T-cell (primary cell): ENCODE measurements at regions not wholly inside any gene's neighbourhood (a gene's known extent, or its start where the extent isn't known, plus 50 kb on each side); places are given as distances from the start of the nearest gene placed in this dataset.

Experiments
- ATAC-seq, 4 experiments: fragments of 200-7000 bp in 3 of 4; fragments of 150-1000 bp in 1 of 4; cut with Tn5 transposase; replicated peaks in 1 of 4; 1 replicate in 3 of 4; 2 replicates in 1 of 4; pipeline ENCODE4 v1.10.0; 2021; ENCODE audit warnings: moderate library complexity in 3 of 4, mild to moderate bottlenecking in 2 of 4, moderate number of reproducible peaks in 1 of 4
- CTCF ChIA-PET, 2 donors: fragments of 300-600 bp; sonication (Branson Sonifier 250); formaldehyde crosslinking; loops; one replicate each; lab custom pipeline; 2022; ENCODE audit warnings: antibody characterized with exemption in 2 of 2; lab: Charles Lee
- POLR2A ChIA-PET, 2 donors: fragments of 300-600 bp; sonication (Branson Sonifier 250); formaldehyde crosslinking; loops; one replicate each; lab custom pipeline; 2022; ENCODE audit warnings: antibody characterized with exemption in 2 of 2; lab: Charles Lee
- DNase-seq, 35 experiments: peaks; one replicate each; pipeline versions ENCODE4 v3.0.0 to v3.0.0-alpha.2; 2013 to 2023
- H3K27ac ChIP-seq: one replicate; pipeline ENCODE4 v1.5.1; 2013; ENCODE audit warnings: low read length
- H3K27me3 ChIP-seq, 2 experiments: replicated peaks in 1 of 2; 1 replicate in 1 of 2; 2 replicates in 1 of 2; pipeline versions ENCODE4 v1.6.1 to v1.7.0; 2013; ENCODE audit warnings: low read length in 1 of 2, mixed read lengths in 1 of 2; ENCODE audit not compliant: control insufficient read depth in 2 of 2, insufficient read depth in 2 of 2; ENCODE audit errors: extremely low read depth in 1 of 2
- H3K36me3 ChIP-seq, 2 donors: 1 replicate in 1 of 2; 2 replicates in 1 of 2; pipeline versions ENCODE4 v1.6.1 to v1.7.0; 2013; ENCODE audit warnings: low read length in 1 of 2; ENCODE audit not compliant: control insufficient read depth in 2 of 2, insufficient read depth in 1 of 2; ENCODE audit errors: extremely low read depth in 1 of 2
- H3K4me1 ChIP-seq, 2 experiments: 1 replicate in 1 of 2; 2 replicates in 1 of 2; pipeline versions ENCODE4 v1.6.1 to v1.7.0; 2013; ENCODE audit warnings: low read length in 2 of 2, mixed read lengths in 1 of 2; ENCODE audit not compliant: insufficient read depth in 2 of 2, control insufficient read depth in 1 of 2; ENCODE audit errors: extremely low read depth in 1 of 2
- H3K4me3 ChIP-seq, 2 donors: 1 replicate in 1 of 2; 2 replicates in 1 of 2; pipeline versions ENCODE4 v1.5.1 to v1.7.0; 2013; ENCODE audit warnings: mild to moderate bottlenecking in 2 of 2, low read length in 1 of 2, moderate library complexity in 1 of 2; ENCODE audit not compliant: control insufficient read depth in 1 of 2; ENCODE audit errors: extremely low read depth in 1 of 2
- H3K9me3 ChIP-seq: 2 replicates; pipeline ENCODE4 v1.7.0; 2013
- H3K27ac Mint-ChIP-seq, 2 donors: one replicate each; pipeline ENCODE4 v1.8.0; 2020 to 2021; ENCODE audit warnings: mild to moderate bottlenecking in 2 of 2, mixed read lengths in 2 of 2
- H3K27me3 Mint-ChIP-seq, 2 donors: one replicate each; pipeline ENCODE4 v1.8.0; 2021 to 2022; ENCODE audit warnings: mixed read lengths in 2 of 2
- H3K36me3 Mint-ChIP-seq: one replicate; pipeline ENCODE4 v1.8.0; 2021; ENCODE audit warnings: mixed read lengths
- H3K4me1 Mint-ChIP-seq, 3 donors: one replicate each; pipeline ENCODE4 v1.8.0; 2020 to 2022; ENCODE audit warnings: mixed read lengths in 3 of 3, mild to moderate bottlenecking in 1 of 3
- H3K4me3 Mint-ChIP-seq, 3 donors: one replicate each; pipeline ENCODE4 v1.8.0; 2020 to 2022; ENCODE audit warnings: mild to moderate bottlenecking in 3 of 3, mixed read lengths in 3 of 3, moderate library complexity in 3 of 3
- H3K9me3 Mint-ChIP-seq, 3 donors: one replicate each; pipeline ENCODE4 v1.8.0; 2020 to 2022; ENCODE audit warnings: mixed read lengths in 3 of 3
- WGBS: methylation state at CpG from one replicate; pipeline ENCODE4 v1.1.5; 2013; ENCODE audit warnings: missing lambda C conversion rate; ENCODE audit not compliant: insufficient coverage; 5-methylcytosine and 5-hydroxymethylcytosine counted together

GRCh38 chr5:2879701-2880100 is 128.2 kb upstream of the IRX2 start:
- Mint-ChIP-seq H3K36me3 (no peaks in the 10 kb centered on the region), H3K4me3 (no peak overlapping the region), H3K9me3 (peaks cover 8 to 39% (median 31%) of the 10 kb centered on the region in 3 donors), H3K27me3 (no peaks in the 10 kb centered on the region), H3K27ac (no peak overlapping the region), H3K4me1 (no peaks in the 10 kb centered on the region)
- no peak overlapping the region for H3K4me3 ChIP-seq
- H3K4me1 ChIP-seq = no peaks in the 10 kb centered on the region
- DNase-seq = no peak
- H3K36me3 ChIP-seq = no peaks in the 10 kb centered on the region
- no peaks in the 10 kb centered on the region for H3K27me3 ChIP-seq
- H3K9me3 ChIP-seq = no peaks in the 10 kb centered on the region
- CTCF ChIA-PET = no interaction called here
- no CpG with 5 or more reads among the region's 1 CpG for WGBS
- no peak overlapping the region for H3K27ac ChIP-seq
- POLR2A ChIA-PET = no interaction called here
- ATAC-seq = no peak

GRCh38 chr5:2877522-2877921 is 126.0 kb upstream of the IRX2 start:
- H3K4me1 Mint-ChIP-seq = no peaks in the 10 kb centered on the region
- H3K4me3 Mint-ChIP-seq = no peak overlapping the region
- H3K9me3 Mint-ChIP-seq = peaks cover 8 to 36% (median 26%) of the 10 kb centered on the region in 3 donors
- no peak overlapping the region for H3K27ac ChIP-seq
- DNase-seq (no peak), ATAC-seq (no peak)
- H3K4me1 ChIP-seq = no peaks in the 10 kb centered on the region
- H3K27me3 Mint-ChIP-seq = no peaks in the 10 kb centered on the region
- H3K27me3 ChIP-seq = no peaks in the 10 kb centered on the region
- CTCF ChIA-PET = no interaction called here
- no peaks in the 10 kb centered on the region for H3K9me3 ChIP-seq
- no peaks in the 10 kb centered on the region for H3K36me3 ChIP-seq
- H3K4me3 ChIP-seq = no peak overlapping the region
- H3K27ac Mint-ChIP-seq = no peak overlapping the region
- no peaks in the 10 kb centered on the region for H3K36me3 Mint-ChIP-seq
- WGBS = 87% methylated on average over 4 of the region's 5 CpGs
- POLR2A ChIA-PET = no interaction called here

GRCh38 chr5:2876183-2876582 is 124.7 kb upstream of the IRX2 start:
- 50% methylated on average over 3 of the region's 6 CpGs for WGBS
- ATAC-seq = no peak
- Histone ChIP-seq H3K9me3 (no peaks in the 10 kb centered on the region), H3K27ac (no peak overlapping the region), H3K36me3 (no peaks in the 10 kb centered on the region), H3K27me3 (no peaks in the 10 kb centered on the region), H3K4me1 (no peaks in the 10 kb centered on the region), H3K4me3 (no peak overlapping the region)
- no peaks in the 10 kb centered on the region for H3K36me3 Mint-ChIP-seq
- POLR2A ChIA-PET = no interaction called here
- CTCF ChIA-PET = no interaction called here
- no peaks in the 10 kb centered on the region for H3K4me1 Mint-ChIP-seq
- no peaks in the 10 kb centered on the region for H3K27me3 Mint-ChIP-seq
- no peak overlapping the region for H3K27ac Mint-ChIP-seq
- no peak overlapping the region for H3K4me3 Mint-ChIP-seq
- no peak for DNase-seq
- peaks cover 8 to 31% (median 19%) of the 10 kb centered on the region in 3 donors for H3K9me3 Mint-ChIP-seq

GRCh38 chr5:2874099-2874498 is 122.6 kb upstream of the IRX2 start:
- no peak overlapping the region for H3K27ac Mint-ChIP-seq
- Histone ChIP-seq H3K36me3 (no peaks in the 10 kb centered on the region), H3K9me3 (no peaks in the 10 kb centered on the region), H3K27ac (no peak overlapping the region), H3K27me3 (no peaks in the 10 kb centered on the region), H3K4me3 (no peak overlapping the region), H3K4me1 (no peaks in the 10 kb centered on the region)
- ATAC-seq (no peak), DNase-seq (no peak)
- no peaks in the 10 kb centered on the region for H3K27me3 Mint-ChIP-seq
- peaks cover 2 to 17% (median 10%) of the 10 kb centered on the region in 3 donors for H3K9me3 Mint-ChIP-seq
- ChIA-PET POLR2A (no interaction called here), CTCF (no interaction called here)
- H3K4me3 Mint-ChIP-seq = no peak overlapping the region
- H3K36me3 Mint-ChIP-seq = no peaks in the 10 kb centered on the region
- H3K4me1 Mint-ChIP-seq = no peaks in the 10 kb centered on the region
- 76% methylated on average over 3 of the region's 6 CpGs for WGBS

GRCh38 chr5:2872676-2873075 is 121.2 kb upstream of the IRX2 start:
- no peaks in the 10 kb centered on the region for H3K27me3 Mint-ChIP-seq
- H3K27ac Mint-ChIP-seq = no peak overlapping the region
- Histone ChIP-seq H3K4me1 (no peaks in the 10 kb centered on the region), H3K27me3 (no peaks in the 10 kb centered on the region), H3K27ac (no peak overlapping the region), H3K4me3 (no peak overlapping the region), H3K9me3 (no peaks in the 10 kb centered on the region), H3K36me3 (no peaks in the 10 kb centered on the region)
- H3K36me3 Mint-ChIP-seq = no peaks in the 10 kb centered on the region
- WGBS = 95% methylated on average over 6 of the region's 8 CpGs
- no peaks in the 10 kb centered on the region for H3K4me1 Mint-ChIP-seq
- peaks cover 2 to 6% (median 5%) of the 10 kb centered on the region in 3 donors for H3K9me3 Mint-ChIP-seq
- no peak for DNase-seq
- ChIA-PET POLR2A (no interaction called here), CTCF (no interaction called here)
- H3K4me3 Mint-ChIP-seq = no peak overlapping the region
- no peak for ATAC-seq

GRCh38 chr5:2871282-2871681 is 119.8 kb upstream of the IRX2 start:
- ATAC-seq (no peak), DNase-seq (no peak)
- H3K36me3 Mint-ChIP-seq = no peaks in the 10 kb centered on the region
- no peak overlapping the region for H3K4me3 Mint-ChIP-seq
- H3K27ac Mint-ChIP-seq = no peak overlapping the region
- H3K27me3 ChIP-seq = no peaks in the 10 kb centered on the region
- H3K4me1 ChIP-seq = no peaks in the 10 kb centered on the region
- H3K27ac ChIP-seq = no peak overlapping the region
- CTCF ChIA-PET = no interaction called here
- H3K36me3 ChIP-seq = no peaks in the 10 kb centered on the region
- H3K4me3 ChIP-seq = no peak overlapping the region
- POLR2A ChIA-PET = no interaction called here
- H3K9me3 ChIP-seq = no peaks in the 10 kb centered on the region
- H3K27me3 Mint-ChIP-seq = no peaks in the 10 kb centered on the region
- no CpG with 5 or more reads among the region's 2 CpGs for WGBS
- no peaks in the 10 kb centered on the region for H3K4me1 Mint-ChIP-seq
- peaks cover 2 to 5% (median 4%) of the 10 kb centered on the region in 3 donors for H3K9me3 Mint-ChIP-seq

GRCh38 chr5:2869471-2869870 is 118.0 kb upstream of the IRX2 start:
- H3K36me3 Mint-ChIP-seq = no peaks in the 10 kb centered on the region
- H3K4me3 Mint-ChIP-seq = no peak overlapping the region
- Histone ChIP-seq H3K36me3 (no peaks in the 10 kb centered on the region), H3K9me3 (no peaks in the 10 kb centered on the region), H3K4me3 (no peak overlapping the region), H3K27me3 (no peaks in the 10 kb centered on the region), H3K27ac (no peak overlapping the region), H3K4me1 (no peaks in the 10 kb centered on the region)
- DNase-seq (no peak), ATAC-seq (no peak)
- WGBS = 100% methylated on average over 3 of the region's 6 CpGs
- no peaks in the 10 kb centered on the region for H3K4me1 Mint-ChIP-seq
- CTCF ChIA-PET = no interaction called here
- no peak overlapping the region for H3K27ac Mint-ChIP-seq
- H3K27me3 Mint-ChIP-seq = no peaks in the 10 kb centered on the region
- peaks cover 2 to 5% (median 4%) of the 10 kb centered on the region in 3 donors for H3K9me3 Mint-ChIP-seq
- POLR2A ChIA-PET = no interaction called here
